Fibroblast of villous mesenchyme (primary cell): ENCODE measurements at regions not wholly inside any gene's neighbourhood (a gene's known extent, or its start where the extent isn't known, plus 50 kb on each side); places are given as distances from the start of the nearest gene placed in this dataset.
A peak's percentile ranks its signal among the peaks of the same experiment; 100 is the strongest.

Experiments used
- DNase-seq: peaks from one replicate; pipeline ENCODE4 v3.0.0-alpha.2; 2010; ENCODE audit warnings: low read depth
- H3K4me3 ChIP-seq: 2 replicates; pipeline ENCODE4 v1.5.1; 2011; ENCODE audit warnings: low read depth, mild to moderate bottlenecking, low read length
- CTCF ChIP-seq: IDR thresholded peaks from 2 replicates; pipeline ENCODE4 v1.5.1; 2012; ENCODE audit warnings: low read depth, mild to moderate bottlenecking, low read length; ENCODE audit not compliant: insufficient read depth

DNA sequence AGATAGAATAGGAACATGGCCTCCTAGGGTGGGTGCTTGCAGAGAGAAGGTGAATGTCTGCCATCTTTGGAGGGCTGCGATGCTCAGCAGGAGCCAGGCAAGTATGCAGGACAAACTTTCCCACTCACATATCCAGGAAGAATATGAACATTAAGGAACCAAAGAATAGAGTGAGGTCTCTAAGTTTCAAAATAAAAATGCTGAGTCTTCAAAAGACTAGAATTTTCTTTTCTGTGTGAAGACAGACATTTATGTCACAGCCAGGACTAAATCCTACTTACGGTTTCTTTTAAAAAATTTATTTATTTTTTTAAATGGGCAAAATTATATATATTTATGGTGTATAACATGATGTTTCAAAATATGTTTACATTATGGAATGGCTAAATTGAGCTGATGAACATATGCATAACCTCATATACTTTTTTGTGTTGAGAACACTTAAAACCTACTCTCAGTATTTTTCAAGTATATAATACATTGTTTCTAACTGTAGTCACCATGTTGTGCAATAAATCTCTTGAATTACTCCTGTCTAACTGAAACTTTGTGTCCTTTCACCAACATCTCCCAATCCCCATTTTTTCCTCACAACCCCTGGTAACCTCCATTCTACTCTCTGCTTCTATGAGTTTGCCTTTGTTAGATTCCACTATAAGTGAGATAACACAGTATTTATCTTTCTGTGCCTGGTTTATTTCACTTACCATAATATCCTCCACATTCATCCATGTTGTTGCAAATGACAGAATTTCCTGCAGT lies 177.8 kb upstream of the HAND2 start:
- peak; percentile 12 for DNase-seq
- no peak for TF ChIP-seq CTCF
- no peak overlapping the region for H3K4me3 ChIP-seq

- DNase-seq, result no peak
- no peak for TF ChIP-seq CTCF
- no peak overlapping the region for H3K4me3 ChIP-seq
Observed at GRCh38 chr4:173704201-173704600, 174.2 kb upstream of the HAND2 start.

GRCh38 chr4:173703021-173703420 lies 173.0 kb upstream of the HAND2 start:
- no peak for TF ChIP-seq CTCF
- no peak overlapping the region for H3K4me3 ChIP-seq
- no peak for DNase-seq

- no peak for TF ChIP-seq CTCF
- no peak for DNase-seq
- H3K4me3 ChIP-seq, result no peak overlapping the region
Observed at GRCh38 chr4:173700650-173701049, 170.6 kb upstream of the HAND2 start.

- DNase-seq, result no peak
- TF ChIP-seq CTCF, result no peak
- H3K4me3 ChIP-seq, result no peak overlapping the region
Observed at GRCh38 chr4:173699841-173700475, 169.9 kb upstream of the HAND2 start.

DNA sequence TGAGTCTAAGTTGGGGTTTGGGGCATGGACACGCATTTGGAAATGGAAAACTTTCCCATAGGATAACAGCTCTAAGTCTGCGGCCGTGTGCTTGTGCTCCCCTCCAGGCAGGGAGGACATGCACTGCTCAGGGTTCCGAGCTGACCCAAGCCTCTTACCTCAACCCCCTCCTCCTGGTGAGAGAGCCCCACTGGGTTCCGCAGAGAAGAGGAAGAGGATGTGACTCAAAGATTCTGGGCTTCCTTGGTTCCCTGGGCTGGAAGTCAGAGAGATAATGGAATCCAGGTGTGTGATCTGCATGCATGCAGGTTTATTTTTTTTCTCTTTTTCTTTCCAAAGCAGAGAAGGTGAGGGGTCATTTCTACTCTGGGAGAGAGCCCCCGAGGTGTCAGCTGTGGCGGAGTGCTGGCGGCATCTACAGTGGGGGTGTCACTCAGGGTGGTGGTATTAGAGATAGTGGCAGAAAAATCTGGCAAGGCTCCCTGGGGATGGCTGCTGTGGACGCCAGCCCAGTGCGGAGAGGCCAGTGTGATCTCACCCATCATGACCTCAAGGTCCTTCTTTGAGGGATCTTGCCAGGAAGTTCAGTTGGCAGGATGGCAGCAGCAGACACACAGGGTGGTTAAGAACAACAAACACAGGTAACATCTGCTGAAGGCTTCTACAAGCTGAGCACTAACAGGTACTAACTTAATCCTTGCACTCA lies 168.7 kb upstream of the HAND2 start:
- no peak for DNase-seq
- no peak for TF ChIP-seq CTCF
- no peak overlapping the region for H3K4me3 ChIP-seq
